ENCODE measurements at regions not wholly inside any gene's neighbourhood (a gene's known extent, or its start where the extent isn't known, plus 50 kb on each side); places are given as distances from the start of the nearest gene placed in this dataset.

DNA sequence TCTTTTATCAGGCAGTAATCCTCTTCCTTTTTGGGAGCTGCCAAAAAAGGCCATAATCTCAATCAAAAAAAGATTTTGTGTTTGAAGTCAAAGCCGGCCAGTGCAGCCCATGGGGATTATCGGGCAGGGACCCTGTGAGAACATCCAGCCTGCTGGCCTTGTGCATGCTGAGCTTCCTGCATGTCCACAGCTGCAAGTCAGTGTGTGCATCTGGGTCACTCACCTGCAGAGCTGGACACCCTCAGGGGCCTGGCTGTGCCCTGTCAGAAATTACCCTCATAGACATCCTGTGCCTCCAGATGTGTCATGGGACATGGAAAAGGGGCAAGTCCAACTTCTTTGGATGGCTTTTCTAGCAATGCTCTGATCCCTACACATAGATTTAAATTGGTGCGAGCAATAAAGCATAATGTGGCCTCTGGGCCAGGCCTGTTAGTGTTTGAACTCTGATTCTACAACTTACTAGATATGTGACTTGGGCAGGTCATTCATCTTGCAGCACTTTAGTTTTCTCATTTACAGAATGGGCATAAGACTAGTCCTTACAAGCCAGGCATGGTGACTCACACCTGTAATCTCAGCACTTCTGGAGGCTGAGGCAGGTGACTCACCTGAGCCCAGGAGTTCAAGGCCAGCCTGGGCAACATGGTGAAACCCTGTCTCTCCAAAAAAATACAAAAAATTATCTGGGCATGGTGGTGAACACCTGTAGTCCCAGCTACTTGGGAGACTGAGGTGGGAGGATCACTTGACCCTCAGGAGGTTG is 81.6 kb upstream of the LARGE1 start:
- Mint-ChIP-seq H3K4me1 (ENCODE audit: low read depth) (no peaks in the 10 kb centered on the region), H3K27ac (no peak overlapping the region), H3K4me3 (no peak overlapping the region), H3K36me3 (ENCODE audit: low read depth) (no peaks in the 10 kb centered on the region), H3K9me3 (ENCODE audit: insufficient read depth) (peaks cover 32% of the 10 kb centered on the region), H3K27me3 (ENCODE audit: low read depth) (no peaks in the 10 kb centered on the region)
- CTCF ChIA-PET, result no interaction called here
- no peak for DNase-seq
- POLR2A ChIA-PET, result no interaction called here
- no peak for ATAC-seq

- Mint-ChIP-seq H3K4me1 (ENCODE audit: low read depth) (no peaks in the 10 kb centered on the region), H3K9me3 (ENCODE audit: insufficient read depth) (peaks cover 21% of the 10 kb centered on the region), H3K36me3 (ENCODE audit: low read depth) (no peaks in the 10 kb centered on the region), H3K27ac (no peak overlapping the region), H3K27me3 (ENCODE audit: low read depth) (no peaks in the 10 kb centered on the region), H3K4me3 (no peak overlapping the region)
- POLR2A ChIA-PET, result no interaction called here
- no peak for DNase-seq
- no peak for ATAC-seq
- CTCF ChIA-PET, result no interaction called here
Measured at GRCh38 chr22:34004058-34004457, 83.8 kb upstream of the LARGE1 start.

DNA sequence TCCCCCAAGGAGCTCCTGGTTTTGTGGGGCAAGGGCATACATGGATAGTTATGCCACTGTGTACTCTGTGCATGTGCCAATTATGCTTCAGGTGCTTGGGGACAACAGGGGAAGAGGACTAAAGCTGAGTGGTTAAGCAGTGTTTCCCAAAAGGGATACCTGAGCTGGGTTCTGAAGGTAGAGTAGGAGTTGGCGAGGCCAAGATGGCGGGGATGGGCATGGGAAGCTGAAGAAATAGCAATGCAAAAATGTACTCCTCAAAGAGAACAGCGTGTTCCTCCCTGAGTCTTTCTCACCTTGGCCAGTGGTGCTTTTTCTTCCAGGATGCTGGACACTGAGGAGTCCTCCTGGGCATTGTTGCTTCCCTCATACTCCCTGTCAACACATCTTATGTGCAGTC is 90.0 kb upstream of the LARGE1 start:
- Mint-ChIP-seq H3K36me3 (ENCODE audit: low read depth) (no peaks in the 10 kb centered on the region), H3K4me3 (no peak overlapping the region), H3K27ac (no peak overlapping the region), H3K9me3 (ENCODE audit: insufficient read depth) (no peaks in the 10 kb centered on the region), H3K4me1 (ENCODE audit: low read depth) (no peaks in the 10 kb centered on the region), H3K27me3 (ENCODE audit: low read depth) (no peaks in the 10 kb centered on the region)
- DNase-seq (no peak), ATAC-seq (no peak)
- POLR2A ChIA-PET, result no interaction called here
- CTCF ChIA-PET, result no interaction called here

GRCh38 chr22:34015642-34016041 is 95.4 kb upstream of the LARGE1 start:
- Mint-ChIP-seq H3K27ac (no peak overlapping the region), H3K4me3 (no peak overlapping the region), H3K27me3 (ENCODE audit: low read depth) (no peaks in the 10 kb centered on the region), H3K9me3 (ENCODE audit: insufficient read depth) (peaks cover 12% of the 10 kb centered on the region), H3K36me3 (ENCODE audit: low read depth) (no peaks in the 10 kb centered on the region), H3K4me1 (ENCODE audit: low read depth) (no peaks in the 10 kb centered on the region)
- CTCF ChIA-PET, result no interaction called here
- no peak for ATAC-seq
- DNase-seq, result no peak
- POLR2A ChIA-PET, result no interaction called here

GRCh38 chr22:34017205-34017604 is 96.9 kb upstream of the LARGE1 start:
- no peak overlapping the region for H3K4me3 Mint-ChIP-seq
- H3K9me3 Mint-ChIP-seq (ENCODE audit: insufficient read depth), result peaks cover 12% of the 10 kb centered on the region
- CTCF ChIA-PET, result no interaction called here
- DNase-seq (no peak), ATAC-seq (no peak)
- H3K27ac Mint-ChIP-seq, result no peak overlapping the region
- H3K36me3 Mint-ChIP-seq (ENCODE audit: low read depth), result no peaks in the 10 kb centered on the region
- no peaks in the 10 kb centered on the region for H3K27me3 Mint-ChIP-seq (ENCODE audit: low read depth)
- H3K4me1 Mint-ChIP-seq (ENCODE audit: low read depth), result no peaks in the 10 kb centered on the region
- POLR2A ChIA-PET, result no interaction called here

GRCh38 chr22:34019190-34019845 is 99.0 kb upstream of the LARGE1 start:
- Mint-ChIP-seq H3K4me1 (ENCODE audit: low read depth) (no peaks in the 10 kb centered on the region), H3K36me3 (ENCODE audit: low read depth) (no peaks in the 10 kb centered on the region), H3K4me3 (no peak overlapping the region), H3K9me3 (ENCODE audit: insufficient read depth) (peaks cover 12% of the 10 kb centered on the region), H3K27ac (no peak overlapping the region), H3K27me3 (ENCODE audit: low read depth) (no peaks in the 10 kb centered on the region)
- ATAC-seq (no peak), DNase-seq (no peak)
- CTCF ChIA-PET, result no interaction called here
- POLR2A ChIA-PET, result no interaction called here

- no peaks in the 10 kb centered on the region for H3K9me3 Mint-ChIP-seq (ENCODE audit: insufficient read depth)
- ChIA-PET POLR2A (no interaction called here), CTCF (no interaction called here)
- H3K4me3 Mint-ChIP-seq, result no peak overlapping the region
- H3K36me3 Mint-ChIP-seq (ENCODE audit: low read depth), result no peaks in the 10 kb centered on the region
- no peaks in the 10 kb centered on the region for H3K27me3 Mint-ChIP-seq (ENCODE audit: low read depth)
- H3K4me1 Mint-ChIP-seq (ENCODE audit: low read depth), result no peaks in the 10 kb centered on the region
- H3K27ac Mint-ChIP-seq, result no peak overlapping the region
- no peak for ATAC-seq
- DNase-seq, result no peak
Measured at GRCh38 chr22:34035209-34035608, 114.9 kb upstream of the LARGE1 start.

GRCh38 chr22:34036931-34037330 is 116.7 kb upstream of the LARGE1 start:
- ChIA-PET CTCF (no interaction called here), POLR2A (no interaction called here)
- no peaks in the 10 kb centered on the region for H3K27me3 Mint-ChIP-seq (ENCODE audit: low read depth)
- ATAC-seq (no peak), DNase-seq (no peak)
- H3K9me3 Mint-ChIP-seq (ENCODE audit: insufficient read depth), result peaks cover 1% of the 10 kb centered on the region
- H3K27ac Mint-ChIP-seq, result no peak overlapping the region
- no peaks in the 10 kb centered on the region for H3K4me1 Mint-ChIP-seq (ENCODE audit: low read depth)
- no peaks in the 10 kb centered on the region for H3K36me3 Mint-ChIP-seq (ENCODE audit: low read depth)
- H3K4me3 Mint-ChIP-seq, result no peak overlapping the region

- DNase-seq (no peak), ATAC-seq (no peak)
- Mint-ChIP-seq H3K4me1 (ENCODE audit: low read depth) (no peaks in the 10 kb centered on the region), H3K9me3 (ENCODE audit: insufficient read depth) (peaks cover 6% of the 10 kb centered on the region), H3K4me3 (no peak overlapping the region), H3K27ac (no peak overlapping the region), H3K36me3 (ENCODE audit: low read depth) (no peaks in the 10 kb centered on the region), H3K27me3 (ENCODE audit: low read depth) (no peaks in the 10 kb centered on the region)
- CTCF ChIA-PET, result no interaction called here
- POLR2A ChIA-PET, result no interaction called here
Measured at GRCh38 chr22:34038801-34039555, 118.7 kb upstream of the LARGE1 start.

DNA sequence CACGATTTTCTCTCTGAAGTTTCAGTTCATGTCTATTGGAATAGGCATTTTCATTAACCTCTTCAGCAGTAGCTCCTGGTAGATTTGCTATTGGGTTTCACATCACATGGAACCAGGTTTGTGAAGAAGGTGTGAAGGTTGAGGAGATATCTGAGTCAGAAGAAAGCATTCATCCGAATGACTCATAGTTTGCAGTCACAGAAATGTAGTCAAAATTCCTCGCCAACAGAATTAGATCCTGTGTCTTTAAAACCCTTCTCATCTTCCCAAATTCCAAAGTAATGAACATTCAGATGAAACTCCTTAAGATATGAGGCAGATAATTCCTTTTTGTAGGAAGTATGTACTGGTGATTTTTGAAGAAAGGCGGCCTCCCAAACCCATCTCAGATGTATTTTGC is 125.0 kb upstream of the LARGE1 start:
- no peak for ATAC-seq
- H3K9me3 Mint-ChIP-seq (ENCODE audit: insufficient read depth), result peaks cover 11% of the 10 kb centered on the region
- H3K27me3 Mint-ChIP-seq (ENCODE audit: low read depth), result no peaks in the 10 kb centered on the region
- H3K4me1 Mint-ChIP-seq (ENCODE audit: low read depth), result no peaks in the 10 kb centered on the region
- ChIA-PET POLR2A (no interaction called here), CTCF (no interaction called here)
- no peak for DNase-seq
- H3K36me3 Mint-ChIP-seq (ENCODE audit: low read depth), result no peaks in the 10 kb centered on the region
- no peak overlapping the region for H3K4me3 Mint-ChIP-seq
- H3K27ac Mint-ChIP-seq, result no peak overlapping the region

GRCh38 chr22:34055525-34056200 is 135.4 kb upstream of the LARGE1 start:
- Mint-ChIP-seq H3K36me3 (ENCODE audit: low read depth) (no peaks in the 10 kb centered on the region), H3K4me1 (ENCODE audit: low read depth) (no peaks in the 10 kb centered on the region), H3K27me3 (ENCODE audit: low read depth) (no peaks in the 10 kb centered on the region), H3K27ac (no peak overlapping the region), H3K4me3 (no peak overlapping the region), H3K9me3 (ENCODE audit: insufficient read depth) (no peaks in the 10 kb centered on the region)
- POLR2A ChIA-PET, result no interaction called here
- DNase-seq (no peak), ATAC-seq (no peak)
- CTCF ChIA-PET, result no interaction called here

DNA sequence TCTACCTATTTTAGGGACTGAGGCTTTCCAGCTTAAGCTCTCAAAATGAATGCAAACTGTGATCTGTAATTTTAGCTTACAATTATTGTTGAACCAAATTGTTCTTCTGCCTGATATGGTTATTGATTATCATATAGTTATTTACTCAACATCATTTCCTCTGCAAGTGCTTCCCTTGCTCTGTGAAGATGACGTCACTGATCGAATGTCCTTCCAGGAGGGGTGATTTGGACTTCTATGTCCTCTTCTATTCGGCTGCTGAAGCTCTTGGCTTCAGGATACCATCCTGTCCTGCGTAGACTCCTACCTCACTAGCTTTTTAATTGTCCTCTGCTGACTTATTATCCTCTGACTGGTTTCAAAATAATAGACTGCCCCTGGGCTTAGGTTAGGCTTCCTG is 137.4 kb upstream of the LARGE1 start:
- ChIA-PET POLR2A (no interaction called here), CTCF (no interaction called here)
- DNase-seq (no peak), ATAC-seq (no peak)
- Mint-ChIP-seq H3K27ac (no peak overlapping the region), H3K9me3 (ENCODE audit: insufficient read depth) (no peaks in the 10 kb centered on the region), H3K36me3 (ENCODE audit: low read depth) (no peaks in the 10 kb centered on the region), H3K4me3 (no peak overlapping the region), H3K4me1 (ENCODE audit: low read depth) (no peaks in the 10 kb centered on the region), H3K27me3 (ENCODE audit: low read depth) (no peaks in the 10 kb centered on the region)

All from activated CD8-positive, alpha-beta T cell treated with anti-CD3 and anti-CD28 coated beads, Interleukin-2, amount 10 ng/mL, durations not matched to agents 7 days and 5 days (primary cell).